Heart right ventricle (tissue), 16 donors: ENCODE measurements at regions not wholly inside any gene's neighbourhood (a gene's known extent, or its start where the extent isn't known, plus 50 kb on each side); places are given as distances from the start of the nearest gene placed in this dataset.

Experiments used
- ATAC-seq, 8 donors: fragments of 200-7000 bp; cut with Tn5 transposase; one replicate each; pipeline ENCODE4 v1.9.1; 2020; ENCODE audit warnings: mild to moderate bottlenecking in 8 of 8, moderate library complexity in 8 of 8, moderate number of reproducible peaks in 1 of 8
- DNase-seq, 2 donors: peaks; one replicate each; pipeline ENCODE4 v3.0.0-alpha.2; 2020
- H3K27ac ChIP-seq, 10 donors: fragments of 200-600 bp; sonication (generic) in 2 of 10; one replicate each; pipeline versions ENCODE4 v1.5.0 to v1.8.0; 2020 to 2022; ENCODE audit warnings: mild to moderate bottlenecking in 3 of 10
- H3K27me3 ChIP-seq, 7 donors: fragments of 200-600 bp; one replicate each; pipeline ENCODE4 v1.8.0; 2021 to 2022; ENCODE audit warnings: mild to moderate bottlenecking in 2 of 7
- H3K36me3 ChIP-seq, 9 donors: fragments of 200-600 bp; sonication (generic) in 1 of 9; one replicate each; pipeline versions ENCODE4 v1.5.0 to v1.8.0; 2020 to 2022; ENCODE audit warnings: mild to moderate bottlenecking in 2 of 9
- H3K4me1 ChIP-seq, 9 donors: fragments of 200-600 bp; sonication (generic) in 1 of 9; one replicate each; pipeline versions ENCODE4 v1.5.0 to v1.8.0; 2020 to 2022; ENCODE audit warnings: mild to moderate bottlenecking in 4 of 9
- H3K4me3 ChIP-seq, 10 donors: fragments of 200-600 bp; sonication (generic) in 2 of 10; one replicate each; pipeline versions ENCODE4 v1.5.0 to v1.8.0; 2020 to 2022; ENCODE audit warnings: mild to moderate bottlenecking in 7 of 10, moderate library complexity in 2 of 10
- H3K9me3 ChIP-seq, 11 donors: fragments of 200-600 bp in 10 of 11; sonication (generic) in 2 of 11; one replicate each; pipeline versions ENCODE4 v1.5.0 to v1.8.0; 2013 to 2022; ENCODE audit warnings: mild to moderate bottlenecking in 2 of 11, control low read depth in 1 of 11, moderate library complexity in 1 of 11
- WGBS, 2 donors: extraction: QIAGEN DNeasy Blood & Tissue Kit; methylation state at CpG; one replicate each; pipeline ENCODE4 v1.1.7; 2013; ENCODE audit warnings: inconsistent platforms in 1 of 2; 5-methylcytosine and 5-hydroxymethylcytosine counted together
- intact Hi-C, 10 donors: fragments of 100-400 bp; cut with DNase I; formaldehyde crosslinking; loops; one replicate each; pipeline versions ENCODE4 v1.11.1 to v1.14.2; 2022
- TF ChIP-seq, protein P1 (sequence below), 9 donors: fragments of 200-600 bp; sonication (generic) in 2 of 9; IDR thresholded peaks; one replicate each; pipeline versions ENCODE4 v1.5.0 to v1.8.0; 2021 to 2022; ENCODE audit warnings: antibody characterized with exemption in 9 of 9, mild to moderate bottlenecking in 5 of 9, moderate library complexity in 1 of 9
- donor health status: Arrhythmogenic right ventricular cardiomyopathy.
- donor health status: ischemic (EF 13 %, LVEDD 7.1; RV severe dilation, severe dysfunction).
- donor health status: healthy with polysubstance abuse.
- donor health status: DM: no; HTN: yes; CAD: no.
- donor health status: DM: no; HTN: no; CAD: no.
- donor health status: ischemic (EF 25% LVEDD 6.9; RV normal size, moderate dysfunction).
- donor health status: ischemic (EF 25% LVEDD 5.7; RV mildly dilated, moderate dysfunction).
- donor health status: healthy.
- donor health status: DM: yes; HTN: yes; CAD: no.
- donor health status: Ischemic cardiomyopathy.
- donor health status: ischemic (EF 35%, LVEDD 5.7; RV mildly dilated, moderate dysfunction).
- donor health status: nonischemic (EF 11% LVEDD 7.7; RV severe dilation, severe dysfunction).
- donor health status: DM: yes; HTN: yes; CAD: no.
- donor health status: PGD.
- donor health status: ischemic (EF 29% LVEDD 5.4; RV normal size, mild dysfunction).
- donor health status: nonischemic (EF 23%, LVEDD 6.1; RV moderate dilation, normal function).

DNA sequence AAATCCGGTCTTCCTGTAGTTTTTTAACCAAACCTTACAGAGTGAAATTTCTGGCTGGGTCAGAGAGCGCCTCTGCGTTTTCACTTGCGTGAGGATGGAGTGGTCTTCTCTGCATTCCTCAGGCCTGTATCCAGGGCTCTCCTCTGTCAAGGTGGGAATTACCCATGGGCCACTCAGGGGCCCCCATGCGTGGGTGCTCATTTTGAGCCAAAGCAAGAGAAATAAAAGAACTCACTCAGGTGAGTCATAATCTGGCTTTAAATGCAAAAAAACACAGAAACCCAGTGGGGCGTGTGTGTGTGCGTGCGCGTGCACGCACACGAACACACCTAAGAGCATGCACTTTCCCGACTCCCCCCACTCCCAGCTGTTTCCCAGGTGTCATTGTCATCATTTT, 104.0 kb upstream of the PWP1 start:
- 67 to 75% methylated on average over 12 of the region's 12 CpGs for WGBS, 2 donors
- Histone ChIP-seq H3K27me3 (peaks cover 0 to 63% (median 35%) of the 10 kb centered on the region in 7 donors), H3K9me3 (no peaks in the 10 kb centered on the region), H3K4me3 (peak overlapping the region in 5 of 10 donors; percentile 24 to 35 (median 29)), H3K27ac (no peak overlapping the region), H3K36me3 (no peaks in the 10 kb centered on the region), H3K4me1 (peaks cover 0 to 8% (median 0%) of the 10 kb centered on the region in 9 donors)
- DNase-seq (no peak), ATAC-seq (no peak)
- TF ChIP-seq, protein P1, sequence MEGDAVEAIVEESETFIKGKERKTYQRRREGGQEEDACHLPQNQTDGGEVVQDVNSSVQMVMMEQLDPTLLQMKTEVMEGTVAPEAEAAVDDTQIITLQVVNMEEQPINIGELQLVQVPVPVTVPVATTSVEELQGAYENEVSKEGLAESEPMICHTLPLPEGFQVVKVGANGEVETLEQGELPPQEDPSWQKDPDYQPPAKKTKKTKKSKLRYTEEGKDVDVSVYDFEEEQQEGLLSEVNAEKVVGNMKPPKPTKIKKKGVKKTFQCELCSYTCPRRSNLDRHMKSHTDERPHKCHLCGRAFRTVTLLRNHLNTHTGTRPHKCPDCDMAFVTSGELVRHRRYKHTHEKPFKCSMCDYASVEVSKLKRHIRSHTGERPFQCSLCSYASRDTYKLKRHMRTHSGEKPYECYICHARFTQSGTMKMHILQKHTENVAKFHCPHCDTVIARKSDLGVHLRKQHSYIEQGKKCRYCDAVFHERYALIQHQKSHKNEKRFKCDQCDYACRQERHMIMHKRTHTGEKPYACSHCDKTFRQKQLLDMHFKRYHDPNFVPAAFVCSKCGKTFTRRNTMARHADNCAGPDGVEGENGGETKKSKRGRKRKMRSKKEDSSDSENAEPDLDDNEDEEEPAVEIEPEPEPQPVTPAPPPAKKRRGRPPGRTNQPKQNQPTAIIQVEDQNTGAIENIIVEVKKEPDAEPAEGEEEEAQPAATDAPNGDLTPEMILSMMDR (IDR thresholded peaks at IDR 0.05) = no peak
- intact Hi-C loops = no loop called here

DNA sequence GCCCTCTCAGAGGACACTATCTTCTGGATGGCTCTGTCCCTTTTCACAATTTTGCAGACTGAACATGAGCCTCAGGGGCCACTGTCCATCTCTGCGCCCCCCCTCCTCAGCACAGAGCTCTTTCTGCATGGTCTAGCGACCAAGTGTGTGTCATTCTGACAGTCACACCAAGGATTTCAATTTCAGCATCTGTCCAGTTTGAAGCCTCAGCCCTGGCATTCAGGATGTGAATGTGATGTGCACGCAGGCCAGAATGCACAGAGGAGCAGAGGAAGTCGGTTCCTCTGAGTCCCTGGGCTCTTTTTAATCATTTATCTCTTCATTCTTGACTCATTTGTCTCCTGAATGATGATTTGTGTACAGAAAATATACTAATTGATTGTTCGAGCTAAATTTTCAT, 102.0 kb upstream of the PWP1 start:
- intact Hi-C loops = no loop called here
- Histone ChIP-seq H3K36me3 (no peaks in the 10 kb centered on the region), H3K27me3 (peaks cover 0 to 63% (median 35%) of the 10 kb centered on the region in 7 donors), H3K4me1 (peaks cover 0 to 6% (median 0%) of the 10 kb centered on the region in 9 donors), H3K9me3 (peaks cover 0 to 15% (median 7%) of the 10 kb centered on the region in 11 donors), H3K27ac (no peak overlapping the region), H3K4me3 (no peak overlapping the region)
- no peak for DNase-seq
- WGBS, 2 donors = 69 to 80% methylated on average over 5 of the region's 5 CpGs
- no peak for ATAC-seq
- TF ChIP-seq, protein P1 (IDR thresholded peaks at IDR 0.05) = no peak

DNA sequence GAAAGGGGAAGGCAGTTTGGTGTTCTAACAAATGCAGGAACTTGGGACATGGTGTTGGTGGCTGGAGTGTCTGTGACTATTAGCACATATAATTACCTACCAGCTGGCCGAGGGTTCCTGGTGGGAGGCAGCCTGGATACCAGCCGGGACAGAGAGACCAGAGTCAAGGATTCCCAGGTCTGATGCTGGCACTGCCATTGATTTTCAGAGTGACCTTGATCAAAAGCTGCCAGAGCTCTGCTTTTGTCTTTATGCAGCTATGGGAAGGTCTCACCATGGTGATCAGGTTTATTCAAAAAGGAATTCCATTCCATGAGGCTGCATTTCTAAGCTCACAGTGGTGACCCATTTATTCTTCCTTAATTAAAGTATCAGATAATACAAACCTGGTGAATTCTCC, 101.0 kb upstream of the PWP1 start:
- Histone ChIP-seq H3K36me3 (no peaks in the 10 kb centered on the region), H3K27ac (no peak overlapping the region), H3K27me3 (peaks cover 0 to 63% (median 35%) of the 10 kb centered on the region in 7 donors), H3K4me1 (peaks cover 0 to 6% (median 0%) of the 10 kb centered on the region in 9 donors), H3K4me3 (no peak overlapping the region), H3K9me3 (peaks cover 0 to 16% (median 7%) of the 10 kb centered on the region in 11 donors)
- TF ChIP-seq, protein P1 (IDR thresholded peaks at IDR 0.05) = no peak
- intact Hi-C loops = no loop called here
- 46 to 59% methylated on average over 2 of the region's 2 CpGs for WGBS, 2 donors
- ATAC-seq (no peak), DNase-seq (no peak)

DNA sequence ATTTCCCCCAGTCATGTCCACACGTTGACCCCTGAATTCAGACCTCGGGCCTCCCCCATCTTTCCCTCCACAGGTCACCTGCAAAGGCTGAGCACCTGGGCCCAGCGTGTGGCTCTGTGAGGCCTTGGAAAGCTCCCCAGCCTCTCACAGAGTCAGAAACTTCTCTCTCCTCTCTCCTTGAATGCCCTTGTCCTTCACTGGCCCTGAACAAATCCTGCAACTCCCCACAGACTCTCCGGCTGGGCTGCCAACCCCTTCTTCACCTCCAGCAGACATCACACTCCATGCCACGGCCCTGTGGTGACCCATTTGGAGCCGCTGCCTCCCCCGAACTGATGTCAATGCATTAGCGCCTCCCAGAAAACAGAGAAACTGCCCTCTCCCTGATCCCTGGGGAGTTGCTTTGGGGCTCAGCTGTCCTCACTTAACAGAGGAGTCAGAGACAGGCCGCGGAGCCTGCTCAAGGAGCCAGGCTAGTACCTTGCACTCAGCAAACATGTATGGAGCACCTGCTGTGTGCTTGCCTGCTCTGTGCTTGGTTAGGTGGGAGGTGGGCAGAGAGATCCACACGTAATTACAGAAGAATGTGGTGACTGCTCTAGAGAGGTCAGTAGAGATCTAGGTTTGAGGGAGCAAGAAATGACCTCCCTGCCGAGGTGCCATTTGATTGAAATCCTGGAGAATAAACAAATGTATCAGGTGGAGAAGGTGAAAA, 99.2 kb upstream of the PWP1 start:
- 62 to 67% methylated on average over 12 of the region's 12 CpGs for WGBS, 2 donors
- peaks cover 0 to 9% (median 0%) of the 10 kb centered on the region in 9 donors for H3K4me1 ChIP-seq
- no peak overlapping the region for H3K4me3 ChIP-seq
- intact Hi-C loops = no loop called here
- no peak overlapping the region for H3K27ac ChIP-seq
- H3K27me3 ChIP-seq = peaks cover 0 to 47% (median 22%) of the 10 kb centered on the region in 7 donors
- DNase-seq (no peak), ATAC-seq (no peak)
- TF ChIP-seq, protein P1 (IDR thresholded peaks at IDR 0.05) = no peak
- no peaks in the 10 kb centered on the region for H3K36me3 ChIP-seq
- H3K9me3 ChIP-seq = peaks cover 0 to 16% (median 7%) of the 10 kb centered on the region in 11 donors
